Stimulated activated naive CD8-positive, alpha-beta T cell treated with anti-CD3 and anti-CD28 coated beads, Interleukin-15, Interleukin-2, amounts not matched to agents 100 U/mL and 50 U/mL, for 24 hours (primary cell): ENCODE measurements at regions not wholly inside any gene's neighbourhood (a gene's known extent, or its start where the extent isn't known, plus 50 kb on each side); places are given as distances from the start of the nearest gene placed in this dataset.
A peak's percentile ranks its signal among the peaks of the same experiment; 100 is the strongest.

Source experiments
- ATAC-seq: fragments of 150-1000 bp; cut with Tn5 transposase; one replicate; pipeline ENCODE4 v1.10.0; 2021
- DNase-seq: peaks from one replicate; pipeline ENCODE4 v3.0.0; 2021

DNA sequence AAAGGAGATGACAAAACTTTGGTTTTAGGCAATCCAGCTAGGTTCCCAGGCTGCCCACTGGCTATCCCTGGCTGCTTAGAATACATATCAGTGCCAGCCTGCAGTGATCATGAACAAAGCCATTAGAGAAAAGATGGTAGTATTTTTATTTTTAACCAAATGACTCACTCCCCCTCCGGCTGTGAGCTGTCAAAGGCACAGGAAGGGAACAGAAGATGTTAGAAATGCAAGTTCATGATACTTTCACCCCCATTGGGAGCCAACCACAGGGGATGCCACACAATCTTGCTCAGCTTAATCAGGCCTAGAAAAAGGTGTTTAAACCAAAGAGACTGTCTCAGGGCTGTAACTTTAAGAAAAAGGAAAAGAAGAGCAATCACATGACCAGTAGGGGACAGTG lies 70.3 kb upstream of the ASTN2 start:
- no peak for ATAC-seq
- DNase-seq, result no peak

GRCh38 chr9:117480729-117481128 lies 65.9 kb upstream of the ASTN2 start:
- no peak for DNase-seq
- ATAC-seq, result no peak

DNA sequence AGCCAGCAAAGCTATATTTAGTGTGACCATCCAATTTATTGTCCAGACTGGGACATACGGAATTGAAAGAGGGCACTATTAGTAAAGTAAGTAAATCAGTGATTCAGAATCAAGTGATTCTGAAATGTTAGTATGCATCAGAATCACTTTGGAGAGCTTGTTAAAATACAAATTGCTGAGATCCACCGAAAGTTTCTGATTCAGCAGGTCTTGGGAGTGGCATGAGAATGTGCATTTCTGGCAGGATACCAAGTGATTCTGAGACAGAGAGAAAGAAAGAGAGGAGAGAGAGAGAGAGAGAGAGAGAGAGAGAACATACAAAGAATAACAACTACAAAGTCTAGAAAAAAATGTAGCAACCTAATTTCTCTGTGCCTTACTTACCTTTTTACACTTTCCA lies 65.4 kb upstream of the ASTN2 start:
- no peak for ATAC-seq
- no peak for DNase-seq

DNA sequence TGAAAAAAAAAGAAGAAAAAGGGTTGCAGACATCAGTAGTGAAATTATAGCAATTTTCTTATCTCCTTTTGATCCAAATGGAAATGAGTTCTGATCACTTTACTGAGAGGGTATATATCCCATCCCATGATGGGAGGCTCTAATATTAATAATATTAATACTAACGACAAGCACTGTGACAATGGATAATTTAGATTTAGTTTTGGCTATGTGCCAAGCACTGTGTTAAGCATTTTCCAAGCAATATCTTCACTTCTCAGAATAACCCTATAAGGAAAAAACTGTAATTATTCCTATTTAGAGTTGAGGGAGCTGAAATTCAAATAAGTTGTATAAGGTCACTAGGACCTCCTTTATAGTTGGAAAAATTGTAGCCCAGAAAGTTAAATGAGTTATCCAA lies 58.4 kb upstream of the ASTN2 start:
- no peak for ATAC-seq
- no peak for DNase-seq

- no peak for ATAC-seq
- DNase-seq, result no peak
These were observed 56.0 kb upstream of the ASTN2 start for GRCh38 chr9:117470902-117471301.

GRCh38 chr9:117470455-117470854 lies 55.6 kb upstream of the ASTN2 start:
- no peak for DNase-seq
- no peak for ATAC-seq

DNA sequence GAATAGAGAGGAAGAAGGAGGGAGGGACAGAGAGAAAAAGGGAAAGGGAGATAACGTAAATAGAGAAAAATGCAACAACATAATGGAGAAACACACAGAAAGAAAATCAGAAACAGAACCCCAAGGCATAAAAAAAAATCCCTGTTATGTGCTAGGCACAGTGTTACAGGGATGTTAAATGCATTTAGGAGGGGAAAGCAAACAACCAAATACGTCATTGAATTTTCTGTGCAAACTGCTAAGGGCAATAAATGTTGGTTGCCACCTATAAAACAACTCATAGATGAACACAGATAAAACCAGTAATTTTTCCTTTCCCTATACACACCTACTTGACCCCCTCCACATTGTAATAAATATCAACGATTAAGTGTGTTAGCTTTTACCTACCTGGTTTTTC lies 51.3 kb upstream of the ASTN2 start:
- DNase-seq, result no peak
- ATAC-seq, result no peak

- DNase-seq (no peak), ATAC-seq (no peak)
These were observed 50.8 kb upstream of the ASTN2 start for GRCh38 chr9:117465706-117466105.

DNA sequence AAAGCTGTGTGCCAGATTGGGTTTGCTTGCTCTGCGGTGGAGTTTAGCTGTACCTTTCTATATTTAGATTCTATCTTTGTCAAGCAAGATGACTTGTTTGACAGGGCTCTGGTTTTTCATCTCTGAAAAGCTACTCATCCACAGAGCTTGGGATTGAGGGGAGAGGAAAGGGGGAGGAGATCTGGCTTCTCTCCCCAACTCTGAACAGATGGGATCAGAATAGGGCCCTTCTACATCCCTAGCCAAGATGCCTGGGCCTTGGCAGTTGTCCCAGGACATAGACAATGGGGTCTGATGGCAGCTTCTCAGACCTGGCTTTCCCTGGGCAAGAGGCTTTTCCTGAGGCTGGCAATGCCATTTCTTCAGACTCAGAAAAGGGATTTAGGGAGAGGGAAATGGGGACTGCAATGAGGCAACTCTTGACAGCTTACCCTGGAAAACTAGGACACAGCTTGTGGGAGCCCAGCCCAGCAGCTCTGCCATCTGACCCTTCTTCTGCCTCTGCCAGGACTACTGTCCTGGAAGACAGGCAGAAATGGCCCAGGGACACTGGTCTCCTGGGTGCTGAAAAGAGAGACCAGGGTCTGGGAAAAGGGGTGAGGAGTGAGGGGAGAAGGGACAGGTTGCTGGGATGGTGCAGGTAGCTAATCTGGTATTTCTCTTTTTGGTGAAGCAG lies 50.2 kb upstream of the ASTN2 start:
- peak; percentile 23 for ATAC-seq
- DNase-seq, result no peak
